ENCODE measurements at regions not wholly inside any gene's neighbourhood (a gene's known extent, or its start where the extent isn't known, plus 50 kb on each side); places are given as distances from the start of the nearest gene placed in this dataset.

DNA sequence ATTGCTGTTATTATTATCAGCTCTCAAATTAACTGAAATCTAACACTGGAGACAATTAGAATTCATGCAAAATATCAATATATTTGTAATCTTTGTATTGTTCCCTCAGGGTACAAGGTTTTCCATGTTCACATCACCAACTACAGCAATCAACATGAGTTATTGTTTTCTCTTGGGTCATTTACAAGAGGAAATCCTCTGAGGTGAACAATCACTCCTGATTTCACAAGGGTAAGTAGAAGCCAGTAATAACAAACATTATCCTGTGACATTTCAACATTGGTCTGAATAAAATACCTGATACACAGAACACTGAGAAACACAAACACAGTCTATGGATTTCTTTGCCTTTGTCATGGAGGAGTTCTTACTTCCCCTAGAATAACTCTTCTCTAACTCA is 174.0 kb downstream of the SUCNR1 start:
- ChIA-PET CTCF (no interaction called here), POLR2A (no interaction called here)
- Mint-ChIP-seq H3K27ac (no peak overlapping the region), H3K9me3 (peaks cover 6% of the 10 kb centered on the region), H3K4me1 (no peaks in the 10 kb centered on the region), H3K27me3 (ENCODE audit: low read depth) (no peaks in the 10 kb centered on the region), H3K36me3 (no peaks in the 10 kb centered on the region), H3K4me3 (no peak overlapping the region)
- ATAC-seq (no peak), DNase-seq (ENCODE audit: low spot score) (no peak)
- no peak for TF ChIP-seq CBFB (CRISPR knock-in tag; IDR thresholded peaks at IDR 0.05; ENCODE audit: low read depth)
- TF ChIP-seq KAT7 (CRISPR knock-in tag; IDR thresholded peaks at IDR 0.05; ENCODE audit: borderline replicate concordance): no peak
- TF ChIP-seq JAZF1 (CRISPR knock-in tag; IDR thresholded peaks at IDR 0.05): no peak
- TF ChIP-seq, protein P1, sequence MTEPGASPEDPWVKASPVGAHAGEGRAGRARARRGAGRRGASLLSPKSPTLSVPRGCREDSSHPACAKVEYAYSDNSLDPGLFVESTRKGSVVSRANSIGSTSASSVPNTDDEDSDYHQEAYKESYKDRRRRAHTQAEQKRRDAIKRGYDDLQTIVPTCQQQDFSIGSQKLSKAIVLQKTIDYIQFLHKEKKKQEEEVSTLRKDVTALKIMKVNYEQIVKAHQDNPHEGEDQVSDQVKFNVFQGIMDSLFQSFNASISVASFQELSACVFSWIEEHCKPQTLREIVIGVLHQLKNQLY (CRISPR knock-in tag; IDR thresholded peaks at IDR 0.05): no peak
- TF ChIP-seq, protein P2, sequence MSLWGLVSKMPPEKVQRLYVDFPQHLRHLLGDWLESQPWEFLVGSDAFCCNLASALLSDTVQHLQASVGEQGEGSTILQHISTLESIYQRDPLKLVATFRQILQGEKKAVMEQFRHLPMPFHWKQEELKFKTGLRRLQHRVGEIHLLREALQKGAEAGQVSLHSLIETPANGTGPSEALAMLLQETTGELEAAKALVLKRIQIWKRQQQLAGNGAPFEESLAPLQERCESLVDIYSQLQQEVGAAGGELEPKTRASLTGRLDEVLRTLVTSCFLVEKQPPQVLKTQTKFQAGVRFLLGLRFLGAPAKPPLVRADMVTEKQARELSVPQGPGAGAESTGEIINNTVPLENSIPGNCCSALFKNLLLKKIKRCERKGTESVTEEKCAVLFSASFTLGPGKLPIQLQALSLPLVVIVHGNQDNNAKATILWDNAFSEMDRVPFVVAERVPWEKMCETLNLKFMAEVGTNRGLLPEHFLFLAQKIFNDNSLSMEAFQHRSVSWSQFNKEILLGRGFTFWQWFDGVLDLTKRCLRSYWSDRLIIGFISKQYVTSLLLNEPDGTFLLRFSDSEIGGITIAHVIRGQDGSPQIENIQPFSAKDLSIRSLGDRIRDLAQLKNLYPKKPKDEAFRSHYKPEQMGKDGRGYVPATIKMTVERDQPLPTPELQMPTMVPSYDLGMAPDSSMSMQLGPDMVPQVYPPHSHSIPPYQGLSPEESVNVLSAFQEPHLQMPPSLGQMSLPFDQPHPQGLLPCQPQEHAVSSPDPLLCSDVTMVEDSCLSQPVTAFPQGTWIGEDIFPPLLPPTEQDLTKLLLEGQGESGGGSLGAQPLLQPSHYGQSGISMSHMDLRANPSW (CRISPR knock-in tag; conservative IDR thresholded peaks at IDR 0.05; ENCODE audit: low read depth): no peak
- TF ChIP-seq, protein P3, sequence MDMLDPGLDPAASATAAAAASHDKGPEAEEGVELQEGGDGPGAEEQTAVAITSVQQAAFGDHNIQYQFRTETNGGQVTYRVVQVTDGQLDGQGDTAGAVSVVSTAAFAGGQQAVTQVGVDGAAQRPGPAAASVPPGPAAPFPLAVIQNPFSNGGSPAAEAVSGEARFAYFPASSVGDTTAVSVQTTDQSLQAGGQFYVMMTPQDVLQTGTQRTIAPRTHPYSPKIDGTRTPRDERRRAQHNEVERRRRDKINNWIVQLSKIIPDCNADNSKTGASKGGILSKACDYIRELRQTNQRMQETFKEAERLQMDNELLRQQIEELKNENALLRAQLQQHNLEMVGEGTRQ (CRISPR knock-in tag; IDR thresholded peaks at IDR 0.05): no peak
- TF ChIP-seq, protein P4, sequence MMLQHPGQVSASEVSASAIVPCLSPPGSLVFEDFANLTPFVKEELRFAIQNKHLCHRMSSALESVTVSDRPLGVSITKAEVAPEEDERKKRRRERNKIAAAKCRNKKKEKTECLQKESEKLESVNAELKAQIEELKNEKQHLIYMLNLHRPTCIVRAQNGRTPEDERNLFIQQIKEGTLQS (CRISPR knock-in tag; conservative IDR thresholded peaks at IDR 0.05): no peak
- TF ChIP-seq, protein P5, sequence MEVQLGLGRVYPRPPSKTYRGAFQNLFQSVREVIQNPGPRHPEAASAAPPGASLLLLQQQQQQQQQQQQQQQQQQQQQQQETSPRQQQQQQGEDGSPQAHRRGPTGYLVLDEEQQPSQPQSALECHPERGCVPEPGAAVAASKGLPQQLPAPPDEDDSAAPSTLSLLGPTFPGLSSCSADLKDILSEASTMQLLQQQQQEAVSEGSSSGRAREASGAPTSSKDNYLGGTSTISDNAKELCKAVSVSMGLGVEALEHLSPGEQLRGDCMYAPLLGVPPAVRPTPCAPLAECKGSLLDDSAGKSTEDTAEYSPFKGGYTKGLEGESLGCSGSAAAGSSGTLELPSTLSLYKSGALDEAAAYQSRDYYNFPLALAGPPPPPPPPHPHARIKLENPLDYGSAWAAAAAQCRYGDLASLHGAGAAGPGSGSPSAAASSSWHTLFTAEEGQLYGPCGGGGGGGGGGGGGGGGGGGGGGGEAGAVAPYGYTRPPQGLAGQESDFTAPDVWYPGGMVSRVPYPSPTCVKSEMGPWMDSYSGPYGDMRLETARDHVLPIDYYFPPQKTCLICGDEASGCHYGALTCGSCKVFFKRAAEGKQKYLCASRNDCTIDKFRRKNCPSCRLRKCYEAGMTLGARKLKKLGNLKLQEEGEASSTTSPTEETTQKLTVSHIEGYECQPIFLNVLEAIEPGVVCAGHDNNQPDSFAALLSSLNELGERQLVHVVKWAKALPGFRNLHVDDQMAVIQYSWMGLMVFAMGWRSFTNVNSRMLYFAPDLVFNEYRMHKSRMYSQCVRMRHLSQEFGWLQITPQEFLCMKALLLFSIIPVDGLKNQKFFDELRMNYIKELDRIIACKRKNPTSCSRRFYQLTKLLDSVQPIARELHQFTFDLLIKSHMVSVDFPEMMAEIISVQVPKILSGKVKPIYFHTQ (CRISPR knock-in tag; IDR thresholded peaks at IDR 0.05): no peak
- TF ChIP-seq GABPB1 (CRISPR knock-in tag; IDR thresholded peaks at IDR 0.05): no peak
- TF ChIP-seq, protein P6, sequence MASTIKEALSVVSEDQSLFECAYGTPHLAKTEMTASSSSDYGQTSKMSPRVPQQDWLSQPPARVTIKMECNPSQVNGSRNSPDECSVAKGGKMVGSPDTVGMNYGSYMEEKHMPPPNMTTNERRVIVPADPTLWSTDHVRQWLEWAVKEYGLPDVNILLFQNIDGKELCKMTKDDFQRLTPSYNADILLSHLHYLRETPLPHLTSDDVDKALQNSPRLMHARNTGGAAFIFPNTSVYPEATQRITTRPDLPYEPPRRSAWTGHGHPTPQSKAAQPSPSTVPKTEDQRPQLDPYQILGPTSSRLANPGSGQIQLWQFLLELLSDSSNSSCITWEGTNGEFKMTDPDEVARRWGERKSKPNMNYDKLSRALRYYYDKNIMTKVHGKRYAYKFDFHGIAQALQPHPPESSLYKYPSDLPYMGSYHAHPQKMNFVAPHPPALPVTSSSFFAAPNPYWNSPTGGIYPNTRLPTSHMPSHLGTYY (CRISPR knock-in tag; IDR thresholded peaks at IDR 0.05): no peak
- TF ChIP-seq FOXK1 (CRISPR knock-in tag; IDR thresholded peaks at IDR 0.05): no peak
- TF ChIP-seq, protein P7, sequence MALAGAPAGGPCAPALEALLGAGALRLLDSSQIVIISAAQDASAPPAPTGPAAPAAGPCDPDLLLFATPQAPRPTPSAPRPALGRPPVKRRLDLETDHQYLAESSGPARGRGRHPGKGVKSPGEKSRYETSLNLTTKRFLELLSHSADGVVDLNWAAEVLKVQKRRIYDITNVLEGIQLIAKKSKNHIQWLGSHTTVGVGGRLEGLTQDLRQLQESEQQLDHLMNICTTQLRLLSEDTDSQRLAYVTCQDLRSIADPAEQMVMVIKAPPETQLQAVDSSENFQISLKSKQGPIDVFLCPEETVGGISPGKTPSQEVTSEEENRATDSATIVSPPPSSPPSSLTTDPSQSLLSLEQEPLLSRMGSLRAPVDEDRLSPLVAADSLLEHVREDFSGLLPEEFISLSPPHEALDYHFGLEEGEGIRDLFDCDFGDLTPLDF (CRISPR knock-in tag; IDR thresholded peaks at IDR 0.05): no peak
- TF ChIP-seq, protein P8, sequence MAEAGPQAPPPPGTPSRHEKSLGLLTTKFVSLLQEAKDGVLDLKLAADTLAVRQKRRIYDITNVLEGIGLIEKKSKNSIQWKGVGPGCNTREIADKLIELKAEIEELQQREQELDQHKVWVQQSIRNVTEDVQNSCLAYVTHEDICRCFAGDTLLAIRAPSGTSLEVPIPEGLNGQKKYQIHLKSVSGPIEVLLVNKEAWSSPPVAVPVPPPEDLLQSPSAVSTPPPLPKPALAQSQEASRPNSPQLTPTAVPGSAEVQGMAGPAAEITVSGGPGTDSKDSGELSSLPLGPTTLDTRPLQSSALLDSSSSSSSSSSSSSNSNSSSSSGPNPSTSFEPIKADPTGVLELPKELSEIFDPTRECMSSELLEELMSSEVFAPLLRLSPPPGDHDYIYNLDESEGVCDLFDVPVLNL (CRISPR knock-in tag; IDR thresholded peaks at IDR 0.05; ENCODE audit: borderline replicate concordance, low read depth): no peak
- no peak for TF ChIP-seq TCF7 (CRISPR knock-in tag; IDR thresholded peaks at IDR 0.05; ENCODE audit: low read depth)
- no peak for TF ChIP-seq NR2C2 (CRISPR knock-in tag; IDR thresholded peaks at IDR 0.05)
